Muscle of leg (tissue), 3 donors: ENCODE measurements at regions not wholly inside any gene's neighbourhood (a gene's known extent, or its start where the extent isn't known, plus 50 kb on each side); places are given as distances from the start of the nearest gene placed in this dataset.
A peak's percentile ranks its signal among the peaks of the same experiment; 100 is the strongest.
"Not testable (repeated sequence)": the region's sequence is repeated elsewhere in the genome, so short reads cannot be mapped to it uniquely, and the experiment has no call there.

Experiments
- DNase-seq: peaks from one replicate; pipeline ENCODE4 v3.0.0; 2013
- H3K27ac ChIP-seq: one replicate; pipeline ENCODE4 v1.5.1; 2013; ENCODE audit warnings: mild to moderate bottlenecking, low read length, control low read depth
- H3K27me3 ChIP-seq: one replicate; pipeline ENCODE4 v1.6.1; 2013; ENCODE audit warnings: low read length; ENCODE audit not compliant: control insufficient read depth, insufficient read depth
- H3K36me3 ChIP-seq: one replicate; pipeline ENCODE4 v1.6.1; 2013; ENCODE audit warnings: low read length; ENCODE audit not compliant: control insufficient read depth, insufficient read depth
- H3K4me1 ChIP-seq: one replicate; pipeline ENCODE4 v1.6.1; 2013; ENCODE audit warnings: low read length; ENCODE audit not compliant: control insufficient read depth, insufficient read depth
- H3K4me3 ChIP-seq: one replicate; pipeline ENCODE4 v1.5.1; 2013; ENCODE audit warnings: low read length, control low read depth
- H3K9me3 ChIP-seq: replicated peaks from 2 replicates; pipeline ENCODE4 v1.6.1; 2013; ENCODE audit warnings: low read depth, low read length; ENCODE audit not compliant: control insufficient read depth
- WGBS: methylation state at CpG from one replicate; pipeline ENCODE4 v1.1.5; 2013; ENCODE audit warnings: missing lambda C conversion rate; ENCODE audit not compliant: insufficient coverage; 5-methylcytosine and 5-hydroxymethylcytosine counted together

DNA sequence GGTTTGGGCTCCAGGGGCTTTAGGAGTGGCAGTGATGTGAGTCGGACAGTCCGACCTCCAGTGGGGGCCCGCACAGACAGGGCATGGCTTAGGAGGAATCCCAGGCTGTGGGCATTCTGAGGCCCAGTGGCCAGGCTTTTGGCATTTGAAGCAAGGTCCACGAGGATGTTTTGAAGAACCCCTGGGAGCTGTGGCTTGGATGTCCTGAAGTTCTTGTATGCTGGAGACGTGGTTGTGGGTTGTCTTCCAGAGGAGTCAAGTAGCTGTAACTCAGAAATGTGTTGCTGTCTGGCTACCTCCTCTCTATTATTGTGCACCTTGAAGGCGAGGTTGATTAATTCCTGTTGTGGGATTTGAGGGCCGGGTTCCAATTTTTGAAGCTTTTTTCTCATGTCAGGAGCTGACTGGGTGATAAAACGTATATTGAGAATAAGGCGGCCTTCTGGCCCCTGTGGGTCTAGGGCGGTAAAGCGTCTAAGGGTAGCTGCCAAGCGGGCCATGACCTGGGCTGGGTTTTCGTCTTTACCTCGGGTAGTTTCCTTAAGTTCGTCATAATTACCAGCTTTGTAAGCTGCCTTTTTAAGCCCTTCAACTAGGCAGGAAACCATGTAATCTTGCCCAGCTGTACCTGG is 67.3 kb upstream of the EZR start:
- H3K36me3 ChIP-seq, H3K4me3 ChIP-seq, DNase-seq, H3K9me3 ChIP-seq, H3K27me3 ChIP-seq, H3K4me1 ChIP-seq, H3K27ac ChIP-seq: not testable (repeated sequence)
- 74% methylated on average over 12 of the region's 15 CpGs for WGBS

DNA sequence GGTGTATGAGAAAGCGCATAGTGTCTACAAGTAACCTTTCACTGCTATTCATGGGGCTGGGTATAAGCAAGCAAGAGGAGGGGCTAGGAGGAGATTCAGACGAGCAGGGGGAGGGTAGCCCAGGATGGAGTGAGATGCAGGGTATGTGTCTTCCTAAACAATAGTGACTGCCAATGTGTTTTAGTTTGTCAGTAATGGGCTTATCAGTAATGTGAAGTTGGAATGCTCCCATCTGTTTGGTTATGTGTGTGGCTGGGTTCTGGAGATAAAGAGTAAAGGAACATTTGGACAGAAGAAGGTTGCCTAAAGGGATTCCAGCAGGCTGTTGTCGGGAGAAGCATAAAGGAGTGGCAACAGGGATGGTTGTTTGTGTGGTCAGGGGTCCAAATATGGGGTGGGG is 62.7 kb upstream of the EZR start:
- not testable (repeated sequence) for H3K4me3 ChIP-seq, H3K27ac ChIP-seq, H3K27me3 ChIP-seq, H3K9me3 ChIP-seq, H3K4me1 ChIP-seq, DNase-seq, H3K36me3 ChIP-seq
- 62% methylated on average over 3 of the region's 3 CpGs for WGBS

- WGBS = 60% methylated on average over 1 of the region's 1 CpG
- not testable (repeated sequence) for H3K27ac ChIP-seq, H3K36me3 ChIP-seq, DNase-seq, H3K27me3 ChIP-seq, H3K4me3 ChIP-seq, H3K4me1 ChIP-seq, H3K9me3 ChIP-seq
These were observed 62.1 kb upstream of the EZR start for GRCh38 chr6:158881276-158881675.

DNA sequence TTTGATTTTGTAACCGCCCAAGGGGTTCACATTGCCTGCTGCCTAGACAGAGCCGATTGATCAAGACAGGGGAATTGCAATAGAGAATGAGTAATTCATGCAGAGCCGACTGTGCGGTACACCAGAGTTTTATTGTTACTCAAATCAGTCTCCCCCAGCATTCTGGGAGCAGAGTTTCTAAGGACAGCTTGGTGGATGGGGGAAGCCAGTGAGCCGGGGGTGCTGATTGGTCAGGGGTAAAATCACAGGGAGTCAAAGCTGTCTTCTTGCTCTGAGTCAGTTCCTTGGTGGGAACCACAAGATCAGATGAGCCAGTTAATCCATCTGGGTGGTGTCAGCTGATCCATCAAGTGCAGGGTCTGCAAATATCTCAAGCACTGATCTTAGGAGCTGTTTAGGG is 60.0 kb upstream of the EZR start:
- Histone ChIP-seq H3K4me3 (no peak overlapping the region), H3K9me3 (peaks cover 4% of the 10 kb centered on the region), H3K36me3 (no peaks in the 10 kb centered on the region), H3K27ac (no peak overlapping the region), H3K4me1 (no peaks in the 10 kb centered on the region), H3K27me3 (no peaks in the 10 kb centered on the region)
- 85% methylated on average over 2 of the region's 5 CpGs for WGBS
- DNase-seq = no peak

- DNase-seq = no peak
- no peaks in the 10 kb centered on the region for H3K4me1 ChIP-seq
- H3K27me3 ChIP-seq = no peaks in the 10 kb centered on the region
- no CpG with 5 or more reads among the region's 1 CpG for WGBS
- H3K27ac ChIP-seq = no peak overlapping the region
- H3K36me3 ChIP-seq = no peaks in the 10 kb centered on the region
- peaks cover 4% of the 10 kb centered on the region for H3K9me3 ChIP-seq
- no peak overlapping the region for H3K4me3 ChIP-seq
These were observed 58.5 kb upstream of the EZR start for GRCh38 chr6:158877716-158878115.

DNA sequence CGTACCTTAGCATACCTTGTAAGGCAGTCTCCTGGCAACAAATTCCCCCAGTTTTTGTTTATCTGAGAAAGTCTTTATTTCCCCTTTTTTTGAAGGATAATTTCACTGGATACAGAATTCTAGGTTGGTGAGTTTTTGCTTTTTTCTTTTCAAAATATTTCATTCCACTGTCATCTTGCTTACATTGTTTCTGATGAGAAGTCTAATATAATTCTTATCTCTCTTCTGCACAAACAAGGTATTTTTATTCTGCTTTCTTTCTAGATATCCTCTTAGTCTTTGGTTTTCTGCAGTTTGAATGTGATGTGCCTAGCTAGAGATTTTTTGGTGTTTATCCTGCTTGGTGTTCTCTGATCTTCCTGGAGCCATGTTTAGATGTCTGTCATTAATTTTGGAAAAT is 57.7 kb upstream of the EZR start:
- WGBS = no CpG with 5 or more reads among the region's 1 CpG
- H3K36me3 ChIP-seq = no peaks in the 10 kb centered on the region
- no peak overlapping the region for H3K4me3 ChIP-seq
- peaks cover 4% of the 10 kb centered on the region for H3K9me3 ChIP-seq
- DNase-seq = no peak
- no peaks in the 10 kb centered on the region for H3K4me1 ChIP-seq
- no peak overlapping the region for H3K27ac ChIP-seq
- H3K27me3 ChIP-seq = no peaks in the 10 kb centered on the region

DNA sequence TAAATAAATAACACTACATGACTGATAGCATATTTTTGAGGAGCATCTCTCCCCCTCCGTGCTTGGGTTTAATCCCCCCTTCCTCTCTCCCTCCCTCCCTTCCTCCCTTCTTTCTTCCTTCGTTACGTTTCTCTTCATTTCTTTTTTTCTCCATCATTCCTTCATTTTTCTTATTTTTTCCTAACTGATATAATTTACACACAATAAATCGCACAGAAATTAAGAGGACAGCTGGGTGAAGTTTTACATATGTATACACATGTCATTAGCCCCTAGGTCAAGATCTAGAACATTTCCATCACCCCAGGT is 51.4 kb upstream of the EZR start:
- Histone ChIP-seq H3K4me1 (peaks cover 12% of the 10 kb centered on the region), H3K4me3 (no peak overlapping the region), H3K36me3 (no peaks in the 10 kb centered on the region), H3K27ac (no peak overlapping the region), H3K9me3 (no peaks in the 10 kb centered on the region), H3K27me3 (no peaks in the 10 kb centered on the region)
- WGBS = 100% methylated on average over 1 of the region's 4 CpGs
- DNase-seq = no peak

DNA sequence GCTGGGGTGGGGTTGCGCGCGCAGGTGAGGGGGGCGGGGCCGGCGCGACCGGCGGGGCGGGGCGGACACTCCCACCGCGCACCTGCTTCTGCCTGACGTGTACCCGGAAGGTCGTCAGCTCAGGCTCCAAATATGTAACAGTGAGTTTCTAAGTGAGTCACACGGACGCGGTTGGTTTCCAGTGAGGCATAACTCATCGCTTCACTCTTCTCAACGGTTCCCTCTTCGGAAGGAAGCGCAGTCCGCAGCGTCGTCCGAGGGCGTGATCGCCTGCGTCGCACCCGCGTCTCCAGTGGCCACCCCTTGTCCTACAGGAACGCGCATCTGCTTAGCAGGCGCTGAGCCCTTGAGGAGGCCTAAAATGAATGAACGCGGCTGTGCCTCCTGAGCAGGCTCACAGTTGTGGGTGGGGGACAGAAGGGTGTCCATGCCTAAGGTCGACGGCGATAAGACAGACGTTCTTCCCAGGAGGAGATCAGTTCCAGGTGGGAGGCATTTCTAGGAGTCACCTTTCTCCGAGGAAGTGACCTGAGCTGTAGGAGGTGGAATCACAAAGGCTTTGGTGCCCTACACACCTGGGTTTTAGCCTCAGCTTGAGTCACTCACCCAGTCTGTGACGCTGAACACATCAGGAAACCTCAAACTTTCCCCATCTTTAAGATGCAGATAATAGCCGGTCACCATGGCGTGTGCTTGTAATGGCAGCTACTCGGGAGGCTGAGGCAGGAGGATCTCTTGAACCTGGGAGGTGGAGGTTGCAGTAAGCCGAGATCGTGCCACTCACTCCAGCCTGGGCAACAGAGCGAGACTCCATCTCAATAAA is 50.9 kb upstream of the EZR start:
- no peaks in the 10 kb centered on the region for H3K27me3 ChIP-seq
- 3% methylated on average over 38 of the region's 50 CpGs for WGBS
- H3K36me3 ChIP-seq = no peaks in the 10 kb centered on the region
- no peaks in the 10 kb centered on the region for H3K9me3 ChIP-seq
- H3K4me3 ChIP-seq = peak overlapping the region; percentile 57
- H3K27ac ChIP-seq = peak overlapping the region; percentile 83
- DNase-seq = no peak
- peaks cover 12% of the 10 kb centered on the region for H3K4me1 ChIP-seq

GRCh38 chr6:158868890-158869825 is 50.0 kb upstream of the EZR start:
- no peaks in the 10 kb centered on the region for H3K27me3 ChIP-seq
- H3K4me1 ChIP-seq = peaks cover 12% of the 10 kb centered on the region
- WGBS = 6% methylated on average over 41 of the region's 45 CpGs
- peak overlapping the region; percentile 57 for H3K4me3 ChIP-seq
- DNase-seq = peak; percentile 93
- no peaks in the 10 kb centered on the region for H3K36me3 ChIP-seq
- peak overlapping the region; percentile 90 for H3K27ac ChIP-seq
- no peaks in the 10 kb centered on the region for H3K9me3 ChIP-seq
